ENCODE measurements at regions not wholly inside any gene's neighbourhood (a gene's known extent, or its start where the extent isn't known, plus 50 kb on each side); places are given as distances from the start of the nearest gene placed in this dataset.

GRCh38 chr9:84592918-84593317, 76.6 kb upstream of the NTRK2 start:
- Histone ChIP-seq H3K4me3 (ENCODE audit: severe bottlenecking) (no peak overlapping the region), H3K27me3 (ENCODE audit: insufficient read depth, poor library complexity, severe bottlenecking) (no peaks in the 10 kb centered on the region), H3K27ac (ENCODE audit: poor library complexity, severe bottlenecking) (no peak overlapping the region), H3K36me3 (ENCODE audit: low read depth) (no peaks in the 10 kb centered on the region), H3K4me1 (ENCODE audit: insufficient read depth, poor library complexity, severe bottlenecking) (no peaks in the 10 kb centered on the region), H3K9me3 (ENCODE audit: severe bottlenecking) (no peaks in the 10 kb centered on the region)
- ATAC-seq (ENCODE audit: low read depth) (no peak), DNase-seq (ENCODE audit: low spot score) (no peak)
- no peak for TF ChIP-seq CTCF (IDR thresholded peaks at IDR 0.05; ENCODE audit: poor library complexity, severe bottlenecking)

- no peak for ATAC-seq (ENCODE audit: low read depth)
- no peaks in the 10 kb centered on the region for H3K9me3 ChIP-seq (ENCODE audit: severe bottlenecking)
- no peak for TF ChIP-seq CTCF (IDR thresholded peaks at IDR 0.05; ENCODE audit: poor library complexity, severe bottlenecking)
- H3K27me3 ChIP-seq (ENCODE audit: insufficient read depth, poor library complexity, severe bottlenecking) = no peaks in the 10 kb centered on the region
- no peak overlapping the region for H3K4me3 ChIP-seq (ENCODE audit: severe bottlenecking)
- no peaks in the 10 kb centered on the region for H3K4me1 ChIP-seq (ENCODE audit: insufficient read depth, poor library complexity, severe bottlenecking)
- DNase-seq (ENCODE audit: low spot score) = no peak
- no peak overlapping the region for H3K27ac ChIP-seq (ENCODE audit: poor library complexity, severe bottlenecking)
- H3K36me3 ChIP-seq (ENCODE audit: low read depth) = no peaks in the 10 kb centered on the region
Measured at GRCh38 chr9:84593352-84593751, 76.2 kb upstream of the NTRK2 start.

GRCh38 chr9:84597131-84597530, 72.4 kb upstream of the NTRK2 start:
- Histone ChIP-seq H3K27me3 (ENCODE audit: insufficient read depth, poor library complexity, severe bottlenecking) (no peaks in the 10 kb centered on the region), H3K36me3 (ENCODE audit: low read depth) (no peaks in the 10 kb centered on the region), H3K27ac (ENCODE audit: poor library complexity, severe bottlenecking) (no peak overlapping the region), H3K9me3 (ENCODE audit: severe bottlenecking) (no peaks in the 10 kb centered on the region), H3K4me1 (ENCODE audit: insufficient read depth, poor library complexity, severe bottlenecking) (no peaks in the 10 kb centered on the region), H3K4me3 (ENCODE audit: severe bottlenecking) (no peak overlapping the region)
- ATAC-seq (ENCODE audit: low read depth) = no peak
- TF ChIP-seq CTCF (IDR thresholded peaks at IDR 0.05; ENCODE audit: poor library complexity, severe bottlenecking) = no peak
- DNase-seq (ENCODE audit: low spot score) = no peak

- Histone ChIP-seq H3K4me1 (ENCODE audit: insufficient read depth, poor library complexity, severe bottlenecking) (no peaks in the 10 kb centered on the region), H3K36me3 (ENCODE audit: low read depth) (no peaks in the 10 kb centered on the region), H3K27ac (ENCODE audit: poor library complexity, severe bottlenecking) (no peak overlapping the region), H3K4me3 (ENCODE audit: severe bottlenecking) (no peak overlapping the region), H3K27me3 (ENCODE audit: insufficient read depth, poor library complexity, severe bottlenecking) (no peaks in the 10 kb centered on the region), H3K9me3 (ENCODE audit: severe bottlenecking) (no peaks in the 10 kb centered on the region)
- no peak for DNase-seq (ENCODE audit: low spot score)
- ATAC-seq (ENCODE audit: low read depth) = no peak
- TF ChIP-seq CTCF (IDR thresholded peaks at IDR 0.05; ENCODE audit: poor library complexity, severe bottlenecking) = no peak
Measured at GRCh38 chr9:84598921-84599636, 70.5 kb upstream of the NTRK2 start.

GRCh38 chr9:84600739-84601138, 68.8 kb upstream of the NTRK2 start:
- ATAC-seq (ENCODE audit: low read depth) = no peak

More at GRCh38 chr9:84600739-84601138, 68.8 kb upstream of the NTRK2 start:
- no peak for TF ChIP-seq CTCF (IDR thresholded peaks at IDR 0.05; ENCODE audit: poor library complexity, severe bottlenecking)
- no peak for DNase-seq (ENCODE audit: low spot score)
- no peaks in the 10 kb centered on the region for H3K4me1 ChIP-seq (ENCODE audit: insufficient read depth, poor library complexity, severe bottlenecking)
- no peak overlapping the region for H3K27ac ChIP-seq (ENCODE audit: poor library complexity, severe bottlenecking)
- H3K36me3 ChIP-seq (ENCODE audit: low read depth) = no peaks in the 10 kb centered on the region
- H3K9me3 ChIP-seq (ENCODE audit: severe bottlenecking) = no peaks in the 10 kb centered on the region
- H3K4me3 ChIP-seq (ENCODE audit: severe bottlenecking) = no peak overlapping the region
- H3K27me3 ChIP-seq (ENCODE audit: insufficient read depth, poor library complexity, severe bottlenecking) = no peaks in the 10 kb centered on the region
